Keratinocyte (primary cell): ENCODE measurements at regions not wholly inside any gene's neighbourhood (a gene's known extent, or its start where the extent isn't known, plus 50 kb on each side); places are given as distances from the start of the nearest gene placed in this dataset.

ENCODE experiments used
- DNase-seq: peaks from one replicate; pipeline ENCODE4 v3.0.0-alpha.2; 2011; ENCODE audit warnings: low read depth, missing footprints, low spot score
- FAIRE-seq: peaks from 2 replicates; lab custom pipeline; 2011; peaks lifted over from hg19 to GRCh38; lab: Jason Lieb, UNC
- H2AFZ ChIP-seq: 2 replicates; pipeline ENCODE4 v1.6.0; 2012; ENCODE audit warnings: low read length, control low read depth, inconsistent platforms; ENCODE audit not compliant: control insufficient read depth
- H3K27ac ChIP-seq: 2 replicates; pipeline ENCODE4 v1.5.1; 2011; ENCODE audit warnings: low read length; ENCODE audit not compliant: control insufficient read depth, insufficient read depth
- H3K27me3 ChIP-seq: 3 replicates; pipeline ENCODE4 v1.6.0; 2011; ENCODE audit warnings: low read length; ENCODE audit not compliant: control insufficient read depth, insufficient read depth; ENCODE audit errors: extremely low read depth
- H3K36me3 ChIP-seq, 2 experiments: 2 replicates in 1 of 2; 3 replicates in 1 of 2; pipeline ENCODE4 v1.5.1; 2011; ENCODE audit warnings: low read length in 2 of 2, mild to moderate bottlenecking in 1 of 2; ENCODE audit not compliant: control insufficient read depth in 2 of 2, insufficient read depth in 2 of 2; ENCODE audit errors: extremely low read depth in 1 of 2
- H3K4me1 ChIP-seq: 3 replicates; pipeline ENCODE4 v1.5.1; 2011; ENCODE audit warnings: low read length; ENCODE audit not compliant: control insufficient read depth, insufficient read depth; ENCODE audit errors: extremely low read depth
- H3K4me2 ChIP-seq: 3 replicates; pipeline ENCODE4 v1.6.0; 2011; ENCODE audit warnings: low read depth, low read length; ENCODE audit not compliant: control insufficient read depth, insufficient read depth; ENCODE audit errors: extremely low read depth
- H3K4me3 ChIP-seq, 3 experiments: fragments of 200-600 bp in 1 of 3; sonication (generic) in 1 of 3; 2 replicates in 2 of 3; 3 replicates in 1 of 3; pipeline ENCODE4 v1.5.1; 2011 to 2016; ENCODE audit warnings: low read length in 3 of 3, mild to moderate bottlenecking in 3 of 3, control low read depth in 2 of 3, inconsistent platforms in 1 of 3, low read depth in 1 of 3, mixed read lengths in 1 of 3, mixed run types in 1 of 3, moderate library complexity in 1 of 3; ENCODE audit not compliant: control insufficient read depth in 2 of 3, insufficient read depth in 2 of 3; ENCODE audit errors: extremely low read depth in 1 of 3
- H3K79me2 ChIP-seq: 2 replicates; pipeline ENCODE4 v1.6.0; 2012; ENCODE audit warnings: low read length; ENCODE audit not compliant: control insufficient read depth, insufficient read depth
- H3K9ac ChIP-seq: 3 replicates; pipeline ENCODE4 v1.6.0; 2011; ENCODE audit warnings: low read length; ENCODE audit not compliant: control insufficient read depth, insufficient read depth; ENCODE audit errors: extremely low read depth
- H3K9me1 ChIP-seq: 3 replicates; pipeline ENCODE4 v1.6.0; 2011; ENCODE audit warnings: low read length; ENCODE audit not compliant: control insufficient read depth, insufficient read depth; ENCODE audit errors: extremely low read depth
- H3K9me3 ChIP-seq: 2 replicates; pipeline ENCODE4 v1.5.1; 2012; ENCODE audit warnings: low read depth, low read length; ENCODE audit not compliant: control insufficient read depth
- H4K20me1 ChIP-seq: 3 replicates; pipeline ENCODE4 v1.6.0; 2011; ENCODE audit warnings: low read length; ENCODE audit not compliant: control insufficient read depth, insufficient read depth; ENCODE audit errors: extremely low read depth
- CTCF ChIP-seq, 3 experiments: IDR thresholded peaks in 1 of 3; conservative IDR thresholded peaks in 1 of 3; optimal IDR thresholded peaks in 1 of 3; 2 replicates in 2 of 3; 3 replicates in 1 of 3; pipeline versions ENCODE3 to v1.5.1; 2011; ENCODE audit warnings: low read length in 3 of 3, mild to moderate bottlenecking in 3 of 3, moderate library complexity in 2 of 3, control low read depth in 1 of 3, inconsistent platforms in 1 of 3; ENCODE audit not compliant: insufficient read depth in 2 of 3; ENCODE audit errors: extremely low read depth in 1 of 3
- EZH2 ChIP-seq: IDR thresholded peaks from one replicate; pipeline ENCODE4 v1.6.1; 2012; ENCODE audit warnings: inconsistent platforms, mild to moderate bottlenecking, low read length, moderate library complexity
- dilution Hi-C: fragments of 300-500 bp; cut with MboI; formaldehyde crosslinking; loops from one replicate; pipeline ENCODE4 v1.7.0; 2020; ENCODE audit warnings: low sequenced_read_pairs; ENCODE audit not compliant: extremely low pct_ligation_motif_present

GRCh38 chr11:88038063-88038462 lies 137.2 kb downstream of the RAB38 start:
- no peak for DNase-seq
- FAIRE-seq, result no peak
- dilution Hi-C loops, result no loop called here
- Histone ChIP-seq H3K9me3 (no peaks in the 10 kb centered on the region), H3K27me3 (no peaks in the 10 kb centered on the region), H3K79me2 (no peaks in the 10 kb centered on the region), H3K27ac (no peak overlapping the region), H3K9ac (no peak overlapping the region), H3K4me3 (no peak overlapping the region), H3K36me3 (no peaks in the 10 kb centered on the region), H4K20me1 (no peaks in the 10 kb centered on the region), H2AFZ (no peak overlapping the region), H3K4me2 (no peak overlapping the region), H3K4me1 (no peaks in the 10 kb centered on the region), H3K9me1 (no peaks in the 10 kb centered on the region)
- no peak for TF ChIP-seq EZH2
- TF ChIP-seq CTCF (optimal IDR thresholded peaks at IDR 0.05 in 1 of 3, IDR thresholded peaks at IDR 0.05 in 1 of 3, conservative IDR thresholded peaks at IDR 0.05 in 1 of 3; ENCODE audit: extremely low read depth in 1 of 3, insufficient read depth in 2 of 3, low read length in 3 of 3), result no peak

- no peak for DNase-seq
- Histone ChIP-seq H3K4me2 (no peak overlapping the region), H3K4me1 (no peaks in the 10 kb centered on the region), H3K9ac (no peak overlapping the region), H3K9me1 (no peaks in the 10 kb centered on the region), H4K20me1 (no peaks in the 10 kb centered on the region), H3K9me3 (no peaks in the 10 kb centered on the region), H3K36me3 (no peaks in the 10 kb centered on the region), H3K27me3 (no peaks in the 10 kb centered on the region), H3K4me3 (no peak overlapping the region), H2AFZ (no peak overlapping the region), H3K27ac (no peak overlapping the region), H3K79me2 (no peaks in the 10 kb centered on the region)
- no peak for TF ChIP-seq CTCF (optimal IDR thresholded peaks at IDR 0.05 in 1 of 3, IDR thresholded peaks at IDR 0.05 in 1 of 3, conservative IDR thresholded peaks at IDR 0.05 in 1 of 3; ENCODE audit: extremely low read depth in 1 of 3, insufficient read depth in 2 of 3, low read length in 3 of 3)
- TF ChIP-seq EZH2, result no peak
- FAIRE-seq, result no peak
- dilution Hi-C loops, result no loop called here
These were observed 138.5 kb downstream of the RAB38 start for GRCh38 chr11:88036701-88037100.
